Esophagus mucosa (tissue), 1 donor: ENCODE measurements at regions not wholly inside any gene's neighbourhood (a gene's known extent, or its start where the extent isn't known, plus 50 kb on each side); places are given as distances from the start of the nearest gene placed in this dataset.
"Not testable (repeated sequence)": the region's sequence is repeated elsewhere in the genome, so short reads cannot be mapped to it uniquely, and the experiment has no call there.

ENCODE experiments used
- ATAC-seq: fragments of 200-7000 bp; cut with Tn5 transposase; one replicate; pipeline ENCODE4 v1.9.1; 2020
- donor health status: DM: yes; HTN: yes; CAD: no.

GRCh38 chr9:71587576-71588362 is 180.5 kb downstream of the CEMIP2 start:
- ATAC-seq = no peak

GRCh38 chr9:71583792-71584191 is 184.5 kb downstream of the CEMIP2 start:
- no peak for ATAC-seq

- ATAC-seq = no peak
These were observed 186.0 kb downstream of the CEMIP2 start for GRCh38 chr9:71582347-71582746.

GRCh38 chr9:71581101-71581500 is 187.2 kb downstream of the CEMIP2 start:
- no peak for ATAC-seq

- ATAC-seq = no peak
These were observed 197.1 kb downstream of the CEMIP2 start for GRCh38 chr9:71571186-71571585.

GRCh38 chr9:71567890-71568289 is 200.4 kb downstream of the CEMIP2 start:
- no peak for ATAC-seq

- no peak for ATAC-seq
These were observed 206.2 kb downstream of the CEMIP2 start for GRCh38 chr9:71562140-71562539.

GRCh38 chr9:71557310-71557709 is 211.0 kb downstream of the CEMIP2 start:
- no peak for ATAC-seq

- ATAC-seq = no peak
These were observed 215.8 kb downstream of the CEMIP2 start for GRCh38 chr9:71552480-71552879.

GRCh38 chr9:71549023-71549422 is 219.3 kb downstream of the CEMIP2 start:
- no peak for ATAC-seq

GRCh38 chr9:71544464-71544863 is 223.8 kb downstream of the CEMIP2 start:
- ATAC-seq = no peak

- no peak for ATAC-seq
These were observed 226.9 kb downstream of the CEMIP2 start for GRCh38 chr9:71541436-71541835.

GRCh38 chr9:71524996-71525580 is 243.2 kb downstream of the CEMIP2 start:
- ATAC-seq = no peak

- no peak for ATAC-seq
These were observed 243.8 kb downstream of the CEMIP2 start for GRCh38 chr9:71524516-71524915.

GRCh38 chr9:71521132-71521531 is 247.2 kb downstream of the CEMIP2 start:
- ATAC-seq = no peak

- ATAC-seq = no peak
These were observed 249.1 kb downstream of the CEMIP2 start for GRCh38 chr9:71519098-71519696.

- ATAC-seq = no peak
These were observed 250.1 kb downstream of the CEMIP2 start for GRCh38 chr9:71518045-71518827.

- ATAC-seq = no peak
These were observed 252.7 kb downstream of the CEMIP2 start for GRCh38 chr9:71515626-71516025.

- ATAC-seq = no peak
These were observed 253.2 kb downstream of the CEMIP2 start for GRCh38 chr9:71515107-71515506.

- ATAC-seq = peak; percentile 51
These were observed 253.9 kb downstream of the CEMIP2 start for GRCh38 chr9:71514344-71514975.

- ATAC-seq = no peak
These were observed 259.3 kb downstream of the CEMIP2 start for GRCh38 chr9:71509054-71509453.

- not testable (repeated sequence) for ATAC-seq
These were observed 260.2 kb downstream of the CEMIP2 start for GRCh38 chr9:71508141-71508540.

- peak; percentile 99 for ATAC-seq
These were observed 261.5 kb downstream of the CEMIP2 start for GRCh38 chr9:71506821-71507220.
